GM12892 (cell line): ENCODE measurements at regions not wholly inside any gene's neighbourhood (a gene's known extent, or its start where the extent isn't known, plus 50 kb on each side); places are given as distances from the start of the nearest gene placed in this dataset.
"Not testable (repeated sequence)": the region's sequence is repeated elsewhere in the genome, so short reads cannot be mapped to it uniquely, and the experiment has no call there.

Experiments used
- POLR2A ChIP-seq: IDR thresholded peaks from 2 replicates; pipeline ENCODE4 v1.6.1; 2011; ENCODE audit warnings: low read depth, low read length, control low read depth
- POLR2AphosphoS5 ChIP-seq: IDR thresholded peaks from 2 replicates; pipeline ENCODE4 v1.6.1; 2011; ENCODE audit warnings: low read depth, low read length, control low read depth
- TAF1 ChIP-seq: IDR thresholded peaks from 2 replicates; pipeline ENCODE4 v1.6.1; 2011; ENCODE audit warnings: low read depth, mild to moderate bottlenecking, control low read depth, low read length, borderline replicate concordance

- TF ChIP-seq POLR2A, TAF1, POLR2AphosphoS5: not testable (repeated sequence)
Observed at GRCh38 chr4:118432359-118432758, 79.6 kb upstream of the PRSS12 start.
